IMR-90 (cell line): ENCODE measurements at regions not wholly inside any gene's neighbourhood (a gene's known extent, or its start where the extent isn't known, plus 50 kb on each side); places are given as distances from the start of the nearest gene placed in this dataset.

ENCODE experiments used
- ATAC-seq: fragments of 200-7000 bp; cut with Tn5 transposase; 2 replicates; pipeline ENCODE4 v1.9.1; 2020; ENCODE audit warnings: low read depth, mild to moderate bottlenecking, moderate library complexity
- BruUV-seq: library from RNA; stranded (reverse); fragments of 400-500 nt; replicated peaks from 2 replicates; lab custom pipeline; 2021; lab: Mats Ljungman, UMichigan
- CTCF ChIA-PET: fragments of 300-600 bp; formaldehyde crosslinking; extraction: SDS; loops from one replicate; lab custom pipeline; 2021; ENCODE audit warnings: antibody characterized with exemption; lab: Yijun Ruan, JAX
- POLR2A ChIA-PET: fragments of 300-600 bp; sonication (Branson Sonifier 250); formaldehyde crosslinking; loops from one replicate; lab custom pipeline; 2022; ENCODE audit warnings: antibody characterized with exemption; ENCODE audit not compliant: unreplicated experiment; lab: Charles Lee
- DNase-seq: peaks from one replicate; pipeline ENCODE4 v3.0.0; 2013
- H2AFZ ChIP-seq: replicated peaks from 2 replicates; pipeline ENCODE3; 2013; ENCODE audit warnings: low read length, mild to moderate bottlenecking; ENCODE audit not compliant: poor library complexity
- H2AK5ac ChIP-seq: 2 replicates; pipeline ENCODE4 v1.6.1; 2013; ENCODE audit warnings: low read depth, low read length, inconsistent platforms
- H2AK9ac ChIP-seq: replicated peaks from 2 replicates; pipeline ENCODE3; 2013; ENCODE audit warnings: mild to moderate bottlenecking, low read depth, low read length, moderate library complexity; ENCODE audit not compliant: poor library complexity
- H2BK120ac ChIP-seq: 2 replicates; pipeline ENCODE4 v1.6.1; 2013; ENCODE audit warnings: low read depth, low read length, inconsistent platforms
- H2BK15ac ChIP-seq: 3 replicates; pipeline ENCODE4 v1.6.1; 2013; ENCODE audit warnings: low read depth, low read length, inconsistent platforms
- H2BK20ac ChIP-seq: 2 replicates; pipeline ENCODE4 v1.6.1; 2013; ENCODE audit warnings: low read depth, mild to moderate bottlenecking, inconsistent platforms, low read length, moderate library complexity
- H2BK5ac ChIP-seq: 2 replicates; pipeline ENCODE4 v1.6.1; 2013; ENCODE audit warnings: mild to moderate bottlenecking, low read depth, low read length, inconsistent platforms; ENCODE audit not compliant: poor library complexity, severe bottlenecking
- H3K14ac ChIP-seq: replicated peaks from 2 replicates; pipeline ENCODE4 v1.6.1; 2013; ENCODE audit warnings: low read depth, low read length, inconsistent platforms
- H3K18ac ChIP-seq: 2 replicates; pipeline ENCODE4 v1.6.1; 2013; ENCODE audit warnings: low read depth, low read length, control low read depth
- H3K23ac ChIP-seq: 2 replicates; pipeline ENCODE4 v1.6.1; 2013; ENCODE audit warnings: low read depth, low read length, inconsistent platforms
- H3K27ac ChIP-seq: 2 replicates; pipeline ENCODE4 v1.5.1; 2013; ENCODE audit warnings: mild to moderate bottlenecking, control low read depth, low read length; ENCODE audit not compliant: insufficient read depth
- H3K27me3 ChIP-seq: 2 replicates; pipeline ENCODE4 v1.6.1; 2013; ENCODE audit warnings: low read length; ENCODE audit not compliant: control insufficient read depth, insufficient read depth
- H3K36me3 ChIP-seq: 2 replicates; pipeline ENCODE4 v1.6.1; 2013; ENCODE audit warnings: low read length, mixed read lengths; ENCODE audit not compliant: control insufficient read depth, insufficient read depth
- H3K4ac ChIP-seq: 2 replicates; pipeline ENCODE4 v1.6.1; 2013; ENCODE audit warnings: low read depth, low read length, inconsistent platforms
- H3K4me1 ChIP-seq: 2 replicates; pipeline ENCODE4 v1.6.1; 2013; ENCODE audit warnings: low read length, mixed read lengths; ENCODE audit not compliant: control insufficient read depth, insufficient read depth
- H3K4me2 ChIP-seq: 2 replicates; pipeline ENCODE4 v1.6.1; 2013; ENCODE audit warnings: low read depth, mild to moderate bottlenecking, control low read depth, low read length, moderate library complexity
- H3K4me3 ChIP-seq: 2 replicates; pipeline ENCODE4 v1.5.1; 2013; ENCODE audit warnings: low read depth, mild to moderate bottlenecking, control low read depth, low read length, moderate library complexity; ENCODE audit not compliant: insufficient read depth
- H3K56ac ChIP-seq: 2 replicates; pipeline ENCODE4 v1.6.1; 2013; ENCODE audit warnings: low read length, inconsistent platforms; ENCODE audit not compliant: insufficient read depth; ENCODE audit errors: extremely low read depth
- H3K79me1 ChIP-seq, 2 experiments: 2 replicates each; pipeline ENCODE4 v1.6.1; 2013; ENCODE audit warnings: low read length in 2 of 2, inconsistent platforms in 1 of 2, low read depth in 1 of 2
- H3K9ac ChIP-seq: 2 replicates; pipeline ENCODE4 v1.6.1; 2013; ENCODE audit warnings: low read depth, low read length, control low read depth
- H3K9me1 ChIP-seq: 2 replicates; pipeline ENCODE4 v1.6.1; 2013; ENCODE audit warnings: low read length, inconsistent platforms; ENCODE audit not compliant: insufficient read depth
- H3K9me3 ChIP-seq: 2 replicates; pipeline ENCODE4 v1.6.1; 2013; ENCODE audit warnings: low read length; ENCODE audit not compliant: control insufficient read depth, insufficient read depth
- H4K20me1 ChIP-seq: 2 replicates; pipeline ENCODE4 v1.6.1; 2013; ENCODE audit warnings: low read length, inconsistent platforms; ENCODE audit not compliant: insufficient read depth
- H4K5ac ChIP-seq: 2 replicates; pipeline ENCODE4 v1.6.1; 2013; ENCODE audit warnings: mild to moderate bottlenecking, low read depth, low read length, control low read depth
- H4K8ac ChIP-seq, 2 experiments: 2 replicates each; pipeline ENCODE4 v1.6.1; 2013; ENCODE audit warnings: low read depth in 2 of 2, low read length in 2 of 2, control low read depth in 1 of 2, inconsistent platforms in 1 of 2
- H4K91ac ChIP-seq: 2 replicates; pipeline ENCODE4 v1.6.1; 2013; ENCODE audit warnings: low read depth, low read length, inconsistent platforms; ENCODE audit not compliant: insufficient read depth
- CEBPB ChIP-seq: IDR thresholded peaks from 2 replicates; pipeline ENCODE4 v1.6.1; 2012; ENCODE audit warnings: low read depth, low read length, improper control_type of control experiment
- CTCF ChIP-seq: conservative IDR thresholded peaks from 2 replicates; pipeline ENCODE4 v1.5.1; 2012; ENCODE audit warnings: mild to moderate bottlenecking, low read depth, low read length, improper control_type of control experiment
- RAD21 ChIP-seq: IDR thresholded peaks from 2 replicates; pipeline ENCODE4 v1.6.1; 2012; ENCODE audit warnings: low read length, improper control_type of control experiment
- RCOR1 ChIP-seq: IDR thresholded peaks from 2 replicates; pipeline ENCODE4 v1.6.1; 2012; ENCODE audit warnings: mild to moderate bottlenecking, low read length, improper control_type of control experiment; ENCODE audit not compliant: insufficient replicate concordance
- SMC3 ChIP-seq: fragments of 150-350 bp; IDR thresholded peaks from 2 replicates; pipeline ENCODE4 v1.6.1; 2016; ENCODE audit warnings: low read depth, mild to moderate bottlenecking, antibody characterized with exemption, low read length, moderate library complexity
- WGBS, 2 experiments: methylation state at CpG; one replicate each; pipeline versions ENCODE4 v1.1.5 to v1.1.7; 2013; ENCODE audit warnings: missing lambda C conversion rate in 2 of 2; ENCODE audit not compliant: insufficient read length in 1 of 2; ENCODE audit errors: extremely low coverage in 2 of 2; 5-methylcytosine and 5-hydroxymethylcytosine counted together
- dilution Hi-C: fragments of 300-500 bp; cut with HindIII; formaldehyde crosslinking; loops from one replicate; pipeline ENCODE4 v1.14.3; 2018; ENCODE audit warnings: low sequenced_read_pairs; ENCODE audit not compliant: unreplicated experiment
- in situ Hi-C: fragments of 300-500 bp; cut with MboI; formaldehyde crosslinking; loops from 3 replicates; pipeline ENCODE4 v1.14.3; 2019; ENCODE audit warnings: low sequenced_read_pairs, inconsistent platforms, mixed read lengths
- intact Hi-C: fragments of 100-400 bp; cut with micrococcal nuclease; formaldehyde crosslinking; loops from 2 replicates; pipeline ENCODE4 v1.10.0; 2022

- TF ChIP-seq RCOR1, result no peak
Measured at GRCh38 chr13:29954082-29955028, 103.9 kb upstream of the UBL3 start (continued).

GRCh38 chr13:29953542-29953941 is 103.1 kb upstream of the UBL3 start:
- Histone ChIP-seq H2BK20ac (no peak overlapping the region), H3K4me1 (peaks cover 5% of the 10 kb centered on the region; the same call in 1 of the 2 replicates), H3K4me3 (no peak overlapping the region), H2BK15ac (no peak overlapping the region), H3K9me1 (peaks cover 3% of the 10 kb centered on the region; the same call in 1 of the 2 replicates), H3K9ac (no peak overlapping the region), H4K8ac (no peak overlapping the region), H3K27ac (no peak overlapping the region), H3K14ac (no peak overlapping the region), H3K56ac (no peak overlapping the region), H3K36me3 (no peaks in the 10 kb centered on the region), H2BK5ac (no peak overlapping the region), H2AFZ (no peak overlapping the region), H2BK120ac (no peak overlapping the region), H3K9me3 (no peaks in the 10 kb centered on the region; the same call in 1 of the 2 replicates), H2AK9ac (no peak overlapping the region), H3K4ac (no peak overlapping the region), H4K20me1 (no peaks in the 10 kb centered on the region), H3K27me3 (peaks cover 29% of the 10 kb centered on the region), H2AK5ac (no peak overlapping the region), H4K5ac (no peak overlapping the region), H3K18ac (no peak overlapping the region), H3K4me2 (no peak overlapping the region), H4K91ac (no peak overlapping the region), H3K79me1 (no peaks in the 10 kb centered on the region), H3K23ac (no peak overlapping the region)
- ChIA-PET CTCF (interaction anchor here (0.6 to 1.2 kb wide), 2 partner anchors 158 to 719 kb away, joined by 3 to 4 read pairs; no protein-coding TSS in a partner anchor), POLR2A (no interaction called here)
- TF ChIP-seq CEBPB (peak; percentile 95), CTCF (no peak), SMC3 (no peak), RAD21 (no peak)
- in situ Hi-C loops (no loop called here), intact Hi-C loops (no loop called here), dilution Hi-C loops (no loop called here)
- no TSS peak for BruUV-seq
- 48% methylated on average over 3 of the region's 8 CpGs; no CpG with 5 or more reads in 1 of the 2 experiments for WGBS, 2 experiments
- ATAC-seq (no peak), DNase-seq (no peak)
